H9 (cell line): ENCODE measurements at regions not wholly inside any gene's neighbourhood (a gene's known extent, or its start where the extent isn't known, plus 50 kb on each side); places are given as distances from the start of the nearest gene placed in this dataset.

Experiments
- DNase-seq: peaks from one replicate; pipeline ENCODE4 v3.0.0-alpha.2; 2017
- H2AFZ ChIP-seq: one replicate; pipeline ENCODE4 v1.6.1; 2013; ENCODE audit warnings: mild to moderate bottlenecking, low read length, control low read depth, moderate library complexity
- H2AK5ac ChIP-seq: 2 replicates; pipeline ENCODE4 v1.6.1; 2013; ENCODE audit warnings: low read length, control low read depth, mixed read lengths; ENCODE audit not compliant: insufficient read length
- H2BK120ac ChIP-seq: one replicate; pipeline ENCODE4 v1.6.1; 2013; ENCODE audit warnings: low read depth, mild to moderate bottlenecking, low read length, control low read depth, inconsistent platforms; ENCODE audit not compliant: poor library complexity, severe bottlenecking
- H2BK12ac ChIP-seq: 2 replicates; pipeline ENCODE4 v1.6.1; 2013; ENCODE audit warnings: low read length, control low read depth, mixed read lengths, low read depth; ENCODE audit not compliant: insufficient read length
- H2BK15ac ChIP-seq: 2 replicates; pipeline ENCODE4 v1.6.1; 2013; ENCODE audit warnings: low read depth, low read length, control low read depth
- H2BK20ac ChIP-seq: one replicate; pipeline ENCODE4 v1.6.1; 2013; ENCODE audit warnings: low read depth, mild to moderate bottlenecking, low read length, control low read depth, inconsistent platforms; ENCODE audit not compliant: poor library complexity, severe bottlenecking
- H2BK5ac ChIP-seq: 2 replicates; pipeline ENCODE4 v1.6.1; 2013; ENCODE audit warnings: low read length, control low read depth, mixed read lengths; ENCODE audit not compliant: insufficient read length
- H3K14ac ChIP-seq: 2 replicates; pipeline ENCODE4 v1.6.1; 2013; ENCODE audit warnings: low read length, control low read depth; ENCODE audit not compliant: insufficient read depth
- H3K18ac ChIP-seq: 2 replicates; pipeline ENCODE4 v1.6.1; 2013; ENCODE audit warnings: low read depth, mild to moderate bottlenecking, mixed read lengths, low read length, control low read depth; ENCODE audit not compliant: insufficient read length
- H3K23ac ChIP-seq: 2 replicates; pipeline ENCODE4 v1.6.1; 2013; ENCODE audit warnings: low read length, control low read depth, mixed read lengths, low read depth; ENCODE audit not compliant: insufficient read length
- H3K23me2 ChIP-seq: 2 replicates; pipeline ENCODE4 v1.6.1; 2013; ENCODE audit warnings: low read depth, mild to moderate bottlenecking, mixed read lengths, low read length, control low read depth; ENCODE audit not compliant: insufficient read length, poor library complexity, severe bottlenecking
- H3K27ac ChIP-seq: 2 replicates; pipeline ENCODE4 v1.5.1; 2013; ENCODE audit warnings: low read length, control low read depth, mixed read lengths, low read depth; ENCODE audit not compliant: insufficient read length
- H3K27me3 ChIP-seq: 2 replicates; pipeline ENCODE4 v1.6.1; 2013; ENCODE audit warnings: low read length, control low read depth, inconsistent platforms; ENCODE audit not compliant: insufficient read depth
- H3K4ac ChIP-seq: 2 replicates; pipeline ENCODE4 v1.6.1; 2013; ENCODE audit warnings: low read depth, mild to moderate bottlenecking, control low read depth, inconsistent platforms, low read length, moderate library complexity
- H3K4me1 ChIP-seq: 2 replicates; pipeline ENCODE4 v1.6.1; 2013; ENCODE audit warnings: low read length, control low read depth, inconsistent platforms; ENCODE audit not compliant: insufficient read depth
- H3K4me2 ChIP-seq: 2 replicates; pipeline ENCODE4 v1.6.1; 2013; ENCODE audit warnings: low read length, control low read depth, mixed read lengths; ENCODE audit not compliant: insufficient read length, insufficient read depth
- H3K56ac ChIP-seq: 2 replicates; pipeline ENCODE4 v1.6.1; 2013; ENCODE audit warnings: low read depth, mild to moderate bottlenecking, mixed read lengths, low read length, control low read depth; ENCODE audit not compliant: insufficient read length
- H3K79me1 ChIP-seq: 2 replicates; pipeline ENCODE4 v1.6.1; 2013; ENCODE audit warnings: low read depth, mild to moderate bottlenecking, moderate library complexity, low read length, control low read depth, inconsistent platforms; ENCODE audit not compliant: insufficient read depth, poor library complexity, severe bottlenecking
- H3K79me2 ChIP-seq: 2 replicates; pipeline ENCODE4 v1.6.1; 2013; ENCODE audit warnings: low read length, control low read depth, inconsistent platforms; ENCODE audit not compliant: insufficient read depth
- H3K9ac ChIP-seq: 2 replicates; pipeline ENCODE4 v1.6.1; 2013; ENCODE audit warnings: low read length, control low read depth, mixed read lengths; ENCODE audit not compliant: insufficient read length; ENCODE audit errors: extremely low read depth
- H3K9me3 ChIP-seq: one replicate; pipeline ENCODE4 v1.6.1; 2013; ENCODE audit warnings: low read depth, low read length, inconsistent platforms; ENCODE audit not compliant: control insufficient read depth
- H3T11ph ChIP-seq: one replicate; pipeline ENCODE4 v1.6.1; 2013; ENCODE audit warnings: mild to moderate bottlenecking, low read length, control low read depth, inconsistent platforms
- H4K20me1 ChIP-seq: one replicate; pipeline ENCODE4 v1.6.1; 2013; ENCODE audit not compliant: control insufficient read depth, insufficient read length, insufficient read depth
- H4K5ac ChIP-seq: 2 replicates; pipeline ENCODE4 v1.6.1; 2013; ENCODE audit warnings: low read depth, mild to moderate bottlenecking, mixed read lengths, low read length, control low read depth; ENCODE audit not compliant: insufficient read length
- H4K8ac ChIP-seq: replicated peaks from 2 replicates; pipeline ENCODE4 v1.6.1; 2013; ENCODE audit warnings: low read length, control low read depth, mixed read lengths, low read depth; ENCODE audit not compliant: insufficient read length
- H4K91ac ChIP-seq: 2 replicates; pipeline ENCODE4 v1.6.1; 2013; ENCODE audit warnings: low read depth, mild to moderate bottlenecking, moderate library complexity, mixed read lengths, low read length, control low read depth; ENCODE audit not compliant: insufficient read length
- H3K27ac Mint-ChIP-seq, 3 experiments: 2 replicates in 2 of 3; 3 replicates in 1 of 3; pipeline ENCODE4 v1.8.0; 2020 to 2021; ENCODE audit warnings: mixed read lengths in 3 of 3, mild to moderate bottlenecking in 1 of 3, moderate library complexity in 1 of 3
- H3K27me3 Mint-ChIP-seq: 2 replicates; pipeline ENCODE4 v1.8.0; 2021; ENCODE audit warnings: low read depth, mild to moderate bottlenecking, moderate library complexity, mixed read lengths
- H3K36me3 Mint-ChIP-seq, 3 experiments: 2 replicates in 2 of 3; 3 replicates in 1 of 3; pipeline ENCODE4 v1.8.0; 2020 to 2021; ENCODE audit warnings: low read depth in 3 of 3, mixed read lengths in 3 of 3; ENCODE audit not compliant: insufficient read depth in 1 of 3
- H3K4me1 Mint-ChIP-seq, 2 experiments: 2 replicates each; pipeline ENCODE4 v1.8.0; 2020; ENCODE audit warnings: mixed read lengths in 2 of 2
- H3K4me3 Mint-ChIP-seq, 2 experiments: 2 replicates in 1 of 2; 3 replicates in 1 of 2; pipeline ENCODE4 v1.8.0; 2020 to 2021; ENCODE audit warnings: mild to moderate bottlenecking in 2 of 2, mixed read lengths in 2 of 2, moderate library complexity in 1 of 2
- H3K9me3 Mint-ChIP-seq, 2 experiments: 2 replicates in 1 of 2; 3 replicates in 1 of 2; pipeline ENCODE4 v1.8.0; 2020; ENCODE audit warnings: mild to moderate bottlenecking in 2 of 2, mixed read lengths in 2 of 2, moderate library complexity in 1 of 2
- WGBS: extraction: QIAGEN DNeasy Blood & Tissue Kit; methylation state at CpG from one replicate; pipeline ENCODE4 v1.1.7; 2013; ENCODE audit warnings: missing lambda C conversion rate, low lambda C conversion rate, mixed read lengths; ENCODE audit not compliant: insufficient read length; ENCODE audit errors: extremely low coverage; 5-methylcytosine and 5-hydroxymethylcytosine counted together
- TF ChIP-seq, protein P1 (sequence below): fragments of 200-600 bp; sonication (generic); conservative IDR thresholded peaks from 3 replicates; pipeline ENCODE4 v1.8.0; 2021; ENCODE audit warnings: antibody characterized with exemption, mild to moderate bottlenecking

GRCh38 chr22:22184277-22184807 is 60.2 kb upstream of the VPREB1 start:
- Histone ChIP-seq H2BK5ac (no peak overlapping the region), H3K9me3 (peaks cover 5% of the 10 kb centered on the region), H3T11ph (no peak overlapping the region), H3K79me2 (no peaks in the 10 kb centered on the region), H4K20me1 (no peaks in the 10 kb centered on the region), H3K23me2 (no peaks in the 10 kb centered on the region), H3K18ac (no peak overlapping the region), H3K56ac (no peak overlapping the region), H2BK120ac (no peak overlapping the region), H2AFZ (no peak overlapping the region), H4K5ac (no peak overlapping the region), H2AK5ac (no peak overlapping the region), H3K4ac (no peak overlapping the region), H3K14ac (no peak overlapping the region), H4K8ac (no peak overlapping the region), H3K27me3 (peaks cover 78% of the 10 kb centered on the region), H3K9ac (no peak overlapping the region), H3K27ac (no peak overlapping the region), H2BK20ac (no peak overlapping the region), H4K91ac (no peak overlapping the region), H3K79me1 (no peaks in the 10 kb centered on the region), H3K4me1 (no peaks in the 10 kb centered on the region), H2BK12ac (no peak overlapping the region), H2BK15ac (no peak overlapping the region), H3K23ac (no peak overlapping the region), H3K4me2 (no peak overlapping the region)
- Mint-ChIP-seq H3K4me3 (no peak overlapping the region), H3K27me3 (peaks cover 100% of the 10 kb centered on the region), H3K27ac (no peak overlapping the region), H3K4me1 (no peaks in the 10 kb centered on the region), H3K9me3 (peaks cover 11 to 19% of the 10 kb centered on the region in 2 experiments), H3K36me3 (peaks cover 0 to 3% (median 0%) of the 10 kb centered on the region in 3 experiments; a peak in 2 of 7 replicates)
- no peak for DNase-seq
- TF ChIP-seq, protein P1, sequence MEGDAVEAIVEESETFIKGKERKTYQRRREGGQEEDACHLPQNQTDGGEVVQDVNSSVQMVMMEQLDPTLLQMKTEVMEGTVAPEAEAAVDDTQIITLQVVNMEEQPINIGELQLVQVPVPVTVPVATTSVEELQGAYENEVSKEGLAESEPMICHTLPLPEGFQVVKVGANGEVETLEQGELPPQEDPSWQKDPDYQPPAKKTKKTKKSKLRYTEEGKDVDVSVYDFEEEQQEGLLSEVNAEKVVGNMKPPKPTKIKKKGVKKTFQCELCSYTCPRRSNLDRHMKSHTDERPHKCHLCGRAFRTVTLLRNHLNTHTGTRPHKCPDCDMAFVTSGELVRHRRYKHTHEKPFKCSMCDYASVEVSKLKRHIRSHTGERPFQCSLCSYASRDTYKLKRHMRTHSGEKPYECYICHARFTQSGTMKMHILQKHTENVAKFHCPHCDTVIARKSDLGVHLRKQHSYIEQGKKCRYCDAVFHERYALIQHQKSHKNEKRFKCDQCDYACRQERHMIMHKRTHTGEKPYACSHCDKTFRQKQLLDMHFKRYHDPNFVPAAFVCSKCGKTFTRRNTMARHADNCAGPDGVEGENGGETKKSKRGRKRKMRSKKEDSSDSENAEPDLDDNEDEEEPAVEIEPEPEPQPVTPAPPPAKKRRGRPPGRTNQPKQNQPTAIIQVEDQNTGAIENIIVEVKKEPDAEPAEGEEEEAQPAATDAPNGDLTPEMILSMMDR, result no peak
- WGBS, result no CpG with 5 or more reads among the region's 6 CpGs
